SK-N-SH (cell line): ENCODE measurements at regions not wholly inside any gene's neighbourhood (a gene's known extent, or its start where the extent isn't known, plus 50 kb on each side); places are given as distances from the start of the nearest gene placed in this dataset.

ENCODE experiments used
- CTCF ChIA-PET: fragments of 300-600, 350-600 bp; formaldehyde crosslinking; extraction: SDS; loops from one replicate; lab custom pipeline; 2021; lab: Yijun Ruan, JAX
- POLR2A ChIA-PET: fragments of 350-600 bp; sonication (Branson Sonifier 250); formaldehyde crosslinking; extraction: SDS; loops from one replicate; lab custom pipeline; 2020; ENCODE audit warnings: antibody characterized with exemption, inconsistent platforms; lab: Yijun Ruan, JAX
- DNase-seq: peaks from one replicate; pipeline ENCODE4 v3.0.0; 2012
- H2AFZ ChIP-seq: fragments of 200-600 bp; sonication (generic); 2 replicates; pipeline ENCODE4 v1.8.1; 2016; ENCODE audit warnings: antibody characterized with exemption, mild to moderate bottlenecking, low read depth
- H3F3A ChIP-seq: fragments of 200-600 bp; sonication (generic); replicated peaks from 2 replicates; pipeline ENCODE3; 2016; ENCODE audit warnings: antibody characterized with exemption, mild to moderate bottlenecking; ENCODE audit not compliant: insufficient read depth
- H3K27ac ChIP-seq, 2 experiments: fragments of 200-500 bp in 1 of 2; fragments of 200-600 bp in 1 of 2; sonication (Bioruptor generic) in 1 of 2; sonication (generic), shearing (Covaris generic) in 1 of 2; 2 replicates each; pipeline versions ENCODE4 v1.5.1 to v1.6.1; 2014 to 2016; ENCODE audit warnings: low read depth in 2 of 2, inconsistent platforms in 1 of 2, low read length in 1 of 2, mild to moderate bottlenecking in 1 of 2, mixed read lengths in 1 of 2
- H3K27me3 ChIP-seq: fragments of 200-600 bp; sonication (generic), shearing (Covaris generic); 2 replicates; pipeline ENCODE4 v1.6.1; 2016; ENCODE audit warnings: mixed run types; ENCODE audit not compliant: insufficient read depth
- H3K36me3 ChIP-seq, 2 experiments: fragments of 200-500 bp in 1 of 2; fragments of 200-600 bp in 1 of 2; sonication (Bioruptor generic) in 1 of 2; sonication (generic) in 1 of 2; replicated peaks in 1 of 2; 2 replicates each; pipeline versions ENCODE3 to v1.5.1; 2014 to 2016; ENCODE audit warnings: low read length in 1 of 2, mild to moderate bottlenecking in 1 of 2; ENCODE audit not compliant: insufficient read depth in 2 of 2, control insufficient read depth in 1 of 2
- H3K4me1 ChIP-seq, 2 experiments: fragments of 200-500 bp in 1 of 2; fragments of 200-600 bp in 1 of 2; sonication (Bioruptor generic) in 1 of 2; sonication (generic), shearing (Covaris generic) in 1 of 2; 2 replicates each; pipeline versions ENCODE4 v1.5.1 to v1.6.1; 2014 to 2016; ENCODE audit warnings: low read depth in 1 of 2, low read length in 1 of 2, mixed run types in 1 of 2; ENCODE audit not compliant: insufficient read depth in 2 of 2, control insufficient read depth in 1 of 2
- H3K4me2 ChIP-seq: fragments of 200-600 bp; sonication (generic), shearing (Covaris generic); 2 replicates; pipeline ENCODE4 v1.6.1; 2017; ENCODE audit warnings: mixed run types
- H3K4me3 ChIP-seq, 2 experiments: fragments of 200-500 bp in 1 of 2; fragments of 200-600 bp in 1 of 2; sonication (Bioruptor generic) in 1 of 2; sonication (generic), shearing (Covaris generic) in 1 of 2; 2 replicates each; pipeline versions ENCODE4 v1.5.1 to v1.8.1; 2014 to 2016; ENCODE audit warnings: low read depth in 2 of 2, inconsistent platforms in 1 of 2, low read length in 1 of 2, mild to moderate bottlenecking in 1 of 2, mixed read lengths in 1 of 2, moderate library complexity in 1 of 2
- H3K79me2 ChIP-seq: fragments of 200-600 bp; sonication (generic); 2 replicates; pipeline ENCODE4 v1.8.1; 2017; ENCODE audit warnings: mild to moderate bottlenecking; ENCODE audit not compliant: insufficient read depth
- H3K9ac ChIP-seq: fragments of 200-600 bp; sonication (generic); 2 replicates; pipeline ENCODE4 v1.6.1; 2017; ENCODE audit warnings: mixed run types
- H3K9me2 ChIP-seq: fragments of 200-600 bp; sonication (generic); 2 replicates; pipeline ENCODE4 v1.6.1; 2017; ENCODE audit warnings: mixed run types
- H3K9me3 ChIP-seq: fragments of 200-600 bp; sonication (generic); 2 replicates; pipeline ENCODE4 v1.6.1; 2017; ENCODE audit warnings: mixed run types, mild to moderate bottlenecking, moderate library complexity
- H4K20me1 ChIP-seq: fragments of 200-600 bp; sonication (generic); 2 replicates; pipeline ENCODE4 v1.6.1; 2017; ENCODE audit warnings: mild to moderate bottlenecking, mixed run types; ENCODE audit not compliant: insufficient read depth
- CHD2 ChIP-seq: fragments of 150-350 bp; IDR thresholded peaks from 2 replicates; pipeline ENCODE4 v1.6.1; 2018; ENCODE audit warnings: low read length; ENCODE audit not compliant: partially characterized antibody
- EP300 ChIP-seq, 2 experiments: IDR thresholded peaks; 2 replicates each; pipeline versions ENCODE4 v1.4.0 to v1.6.1; 2012; ENCODE audit warnings: borderline replicate concordance in 1 of 2, low read depth in 1 of 2, low read length in 1 of 2
- EZH2phosphoT487 ChIP-seq: fragments of 200-600 bp; sonication (generic); IDR thresholded peaks from 2 replicates; pipeline ENCODE4 v1.6.1; 2017; ENCODE audit warnings: low read depth, mixed run types, mild to moderate bottlenecking, antibody characterized with exemption, moderate library complexity, borderline replicate concordance
- FOSL2 ChIP-seq: IDR thresholded peaks from 2 replicates; pipeline ENCODE4 v1.4.0; 2012; ENCODE audit warnings: low read depth, mild to moderate bottlenecking, moderate library complexity, borderline replicate concordance
- FOXM1 ChIP-seq: IDR thresholded peaks from 2 replicates; pipeline ENCODE4 v1.4.0; 2012; ENCODE audit warnings: low read depth, mild to moderate bottlenecking
- GABPA ChIP-seq: IDR thresholded peaks from 2 replicates; pipeline ENCODE4 v1.4.0; 2012; ENCODE audit warnings: low read depth, mild to moderate bottlenecking
- JUND ChIP-seq: IDR thresholded peaks from 2 replicates; pipeline ENCODE4 v1.4.0; 2012
- MAX ChIP-seq: IDR thresholded peaks from 2 replicates; pipeline ENCODE4 v1.4.0; 2012; ENCODE audit warnings: low read depth
- MEF2A ChIP-seq: IDR thresholded peaks from 2 replicates; pipeline ENCODE4 v1.4.0; 2012; ENCODE audit warnings: low read depth, borderline replicate concordance
- MXI1 ChIP-seq: IDR thresholded peaks from 2 replicates; pipeline ENCODE4 v1.6.1; 2012; ENCODE audit warnings: mild to moderate bottlenecking, low read depth, low read length, improper control_type of control experiment
- NRF1 ChIP-seq: IDR thresholded peaks from 2 replicates; pipeline ENCODE4 v1.6.1; 2012; ENCODE audit warnings: low read depth, mild to moderate bottlenecking, low read length
- RCOR1 ChIP-seq: fragments of 150-350 bp; IDR thresholded peaks from 2 replicates; pipeline ENCODE4 v1.6.1; 2017; ENCODE audit warnings: antibody characterized with exemption, low read length
- REST ChIP-seq: IDR thresholded peaks from 2 replicates; pipeline ENCODE4 v1.6.1; 2012; ENCODE audit warnings: mild to moderate bottlenecking, low read depth, low read length, moderate library complexity
- SMC3 ChIP-seq: IDR thresholded peaks from 2 replicates; pipeline ENCODE4 v1.6.1; 2012; ENCODE audit warnings: low read depth, low read length, improper control_type of control experiment
- TAF1 ChIP-seq: IDR thresholded peaks from 2 replicates; pipeline ENCODE4 v1.6.1; 2012; ENCODE audit warnings: low read depth, mild to moderate bottlenecking, low read length, moderate library complexity, borderline replicate concordance
- TEAD4 ChIP-seq: IDR thresholded peaks from 2 replicates; pipeline ENCODE4 v1.4.0; 2012; ENCODE audit warnings: mild to moderate bottlenecking, borderline replicate concordance; ENCODE audit not compliant: insufficient read depth
- USF1 ChIP-seq: IDR thresholded peaks from 2 replicates; pipeline ENCODE4 v1.4.0; 2012; ENCODE audit warnings: low read depth, borderline replicate concordance
- USF2 ChIP-seq: fragments of 150-350 bp; IDR thresholded peaks from 2 replicates; pipeline ENCODE4 v1.6.1; 2017; ENCODE audit warnings: antibody characterized with exemption, low read length, low read depth, borderline replicate concordance
- WGBS: methylation state at CpG from one replicate; pipeline ENCODE4 v1.1.6; 2017; ENCODE audit warnings: low lambda C conversion rate; 5-methylcytosine and 5-hydroxymethylcytosine counted together

GRCh38 chr15:49769225-49769624 is 148.4 kb downstream of the DTWD1 start:
- 6% methylated on average over 1 of the region's 1 CpG for WGBS
- H3K4me2 ChIP-seq, result no peak overlapping the region
- H3K79me2 ChIP-seq, result no peaks in the 10 kb centered on the region
- H3K27ac ChIP-seq, result no peak overlapping the region
- no peaks in the 10 kb centered on the region for H3K27me3 ChIP-seq
- no peak for DNase-seq
- ChIA-PET CTCF (no interaction called here), POLR2A (no interaction called here)
- no peaks in the 10 kb centered on the region for H3K36me3 ChIP-seq
- no peaks in the 10 kb centered on the region for H3K9me3 ChIP-seq
- H2AFZ ChIP-seq, result no peak overlapping the region
- H3K9me2 ChIP-seq, result no peaks in the 10 kb centered on the region
- H4K20me1 ChIP-seq, result no peaks in the 10 kb centered on the region
- no peaks in the 10 kb centered on the region for H3K4me1 ChIP-seq
- no peak for TF ChIP-seq SMC3
- no peak for TF ChIP-seq NRF1
- TF ChIP-seq FOSL2, result no peak
- no peak for TF ChIP-seq EP300 (IDR thresholded peaks at IDR 0.05; ENCODE audit: borderline replicate concordance in 1 of 2, low read depth in 1 of 2, low read length in 1 of 2)
- no peak for TF ChIP-seq TAF1
- no peak for TF ChIP-seq CHD2
- no peak for TF ChIP-seq RCOR1
- TF ChIP-seq MXI1, result no peak
- TF ChIP-seq EZH2phosphoT487, result no peak
- no peak for TF ChIP-seq USF1
- TF ChIP-seq FOXM1, result no peak
- TF ChIP-seq REST, result no peak
- TF ChIP-seq USF2, result no peak
- TF ChIP-seq MAX, result no peak
- no peak for TF ChIP-seq GABPA
- no peak for TF ChIP-seq MEF2A
- TF ChIP-seq TEAD4, result no peak
- no peak for TF ChIP-seq JUND
- no peaks in the 10 kb centered on the region for H3F3A ChIP-seq
- H3K4me3 ChIP-seq, result no peak overlapping the region
- no peak overlapping the region for H3K9ac ChIP-seq
